Ureter (tissue), 1 donor: ENCODE measurements at regions not wholly inside any gene's neighbourhood (a gene's known extent, or its start where the extent isn't known, plus 50 kb on each side); places are given as distances from the start of the nearest gene placed in this dataset.
A peak's percentile ranks its signal among the peaks of the same experiment; 100 is the strongest.

ENCODE experiments used
- DNase-seq: peaks from one replicate; pipeline ENCODE4 v3.0.0-alpha.2; 2020; ENCODE audit warnings: low spot score
- donor health status: DM: yes; HTN: yes; CAD: no.

- DNase-seq: no peak
Observed at GRCh38 chr7:1286946-1287645, 54.4 kb downstream of the UNCX start.

DNA sequence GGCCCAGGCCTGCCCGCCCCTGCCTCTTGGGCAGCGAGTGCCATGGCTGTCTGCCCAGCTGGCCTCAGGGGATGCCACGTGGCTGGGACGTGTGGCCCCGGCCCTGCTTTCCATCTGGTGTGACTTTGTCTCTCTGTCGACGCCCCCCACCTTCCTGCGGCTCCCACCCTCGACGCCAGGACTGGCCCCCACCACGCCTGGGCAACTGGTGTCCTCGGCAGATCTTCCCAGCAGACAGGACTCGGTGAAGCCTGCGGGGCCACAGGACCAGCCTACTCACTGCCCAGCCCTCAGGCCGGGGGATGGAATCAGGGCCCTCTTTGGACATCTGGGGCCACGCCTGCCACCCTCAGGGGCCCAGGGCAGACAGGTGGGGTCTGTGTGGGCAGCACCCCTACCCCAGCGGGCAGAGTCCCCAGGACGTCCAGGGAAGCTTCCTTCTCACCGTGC is 55.1 kb downstream of the UNCX start:
- no peak for DNase-seq

- DNase-seq: no peak
Observed at GRCh38 chr7:1288390-1288995, 55.8 kb downstream of the UNCX start.

- no peak for DNase-seq
Observed at GRCh38 chr7:1288996-1289551, 56.4 kb downstream of the UNCX start.

- DNase-seq: no peak
Observed at GRCh38 chr7:1289666-1290025, 57.0 kb downstream of the UNCX start.

DNA sequence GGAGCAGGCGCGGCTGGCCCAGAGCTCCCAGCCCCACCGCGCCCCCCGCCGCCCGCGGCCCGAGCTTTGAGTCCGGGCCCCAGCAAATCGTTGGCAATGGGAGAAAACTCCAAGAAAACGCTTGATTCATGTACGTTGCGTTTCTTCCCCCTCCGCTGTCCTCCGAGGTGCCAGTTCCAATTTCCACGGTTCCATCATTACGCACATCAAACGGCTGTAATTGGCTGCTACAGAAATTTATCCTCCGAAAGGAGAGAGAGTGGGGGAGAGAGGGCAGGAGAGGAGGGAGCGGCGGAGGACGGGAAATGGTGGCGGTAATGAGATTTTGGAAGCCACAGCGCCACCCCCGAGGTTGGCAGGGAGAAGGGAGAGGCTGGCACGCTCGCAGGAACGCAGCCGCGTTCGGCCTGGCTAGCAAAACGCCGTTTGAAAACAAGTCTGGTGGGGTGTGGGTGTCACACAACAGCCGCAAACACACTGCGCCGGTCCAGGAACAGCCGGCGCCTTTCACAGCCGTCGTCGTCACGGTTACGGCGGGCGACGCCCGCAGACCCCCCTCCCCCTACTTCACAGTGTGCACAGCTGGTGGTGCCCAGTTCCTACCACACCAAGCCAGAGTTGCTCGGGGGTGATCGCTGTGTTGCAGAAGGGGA is 57.5 kb downstream of the UNCX start:
- peak; percentile 58 for DNase-seq

DNA sequence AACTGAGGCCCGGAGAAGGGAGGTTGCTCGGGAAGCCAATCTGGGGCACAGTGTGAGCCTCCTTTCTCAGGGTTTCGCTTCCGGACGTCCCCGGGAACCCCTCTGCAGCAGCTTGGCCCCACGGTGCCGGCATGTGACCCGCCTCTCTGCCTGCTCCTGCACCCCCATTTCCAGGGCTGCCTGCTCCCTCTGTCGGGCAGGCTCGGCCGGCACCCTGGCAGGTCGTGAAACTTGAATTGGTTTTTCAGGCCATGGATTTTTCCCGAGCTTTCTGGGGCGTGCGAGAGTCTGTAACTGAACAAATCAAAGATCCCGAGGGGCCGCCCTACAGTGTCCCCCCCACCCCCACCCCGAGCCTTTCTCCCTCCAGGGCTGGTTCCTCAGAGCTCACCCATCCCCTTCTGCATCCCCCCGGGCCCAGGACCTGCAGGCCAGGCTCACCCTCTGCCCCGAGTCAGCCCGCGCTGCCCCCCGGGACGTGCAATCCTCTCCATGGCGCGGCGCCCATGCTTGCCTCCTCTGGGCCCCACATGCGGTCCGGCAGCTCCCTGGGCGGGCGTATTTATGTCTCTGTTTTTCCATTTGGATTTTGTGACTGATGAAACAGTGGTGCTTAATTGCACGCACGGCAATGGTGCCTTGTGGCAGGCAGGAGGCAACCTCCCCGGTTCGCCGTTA is 58.1 kb downstream of the UNCX start:
- DNase-seq: no peak

GRCh38 chr7:1291357-1291689 is 58.7 kb downstream of the UNCX start:
- no peak for DNase-seq

DNA sequence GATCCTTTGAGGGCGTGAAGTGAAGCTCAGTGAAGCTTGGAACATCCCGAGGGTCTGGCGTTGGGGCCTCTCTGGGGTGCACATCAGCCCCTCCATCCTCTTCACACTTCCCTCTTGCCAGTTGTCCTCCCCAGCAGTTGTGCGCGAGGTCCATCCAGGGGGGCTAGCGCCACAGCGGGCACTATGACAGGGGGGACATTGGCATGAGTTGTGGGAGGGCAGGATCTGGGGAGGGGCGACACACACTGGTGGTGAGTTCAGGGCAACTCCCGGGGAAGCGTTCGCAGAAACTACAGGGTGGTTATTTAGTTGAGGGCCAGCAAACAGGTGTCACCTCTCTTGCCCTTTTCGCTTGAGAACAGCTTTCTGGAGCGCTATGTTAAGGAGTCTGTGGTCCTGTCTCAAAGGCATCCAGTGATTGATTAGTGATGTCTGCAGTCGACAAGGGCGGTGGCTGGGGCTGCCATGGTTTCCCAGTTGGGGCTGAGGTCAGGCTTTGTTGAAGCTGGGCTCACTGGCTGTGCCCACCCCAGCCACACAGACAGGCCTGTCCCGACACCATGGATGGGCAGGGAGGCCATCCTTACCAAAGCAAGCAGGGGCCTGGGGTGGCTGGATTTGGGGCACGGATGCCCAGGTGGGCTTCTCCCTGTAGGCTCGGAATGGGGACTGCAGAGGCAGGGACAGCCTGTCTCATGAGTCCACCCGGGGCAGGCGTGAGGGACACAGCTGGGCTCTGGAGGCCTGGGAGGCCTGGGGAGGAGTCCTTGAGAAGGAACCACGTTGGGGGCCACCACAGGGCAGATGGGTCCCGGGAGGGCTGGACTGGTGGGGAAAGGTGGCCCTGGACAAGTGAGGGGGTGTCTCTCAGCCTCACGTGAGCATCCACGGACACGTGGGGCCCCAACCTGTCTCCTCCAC is 59.4 kb downstream of the UNCX start:
- DNase-seq: no peak

GRCh38 chr7:1292972-1293830 is 60.5 kb downstream of the UNCX start:
- no peak for DNase-seq

GRCh38 chr7:1293950-1294411 is 61.3 kb downstream of the UNCX start:
- DNase-seq: no peak

DNA sequence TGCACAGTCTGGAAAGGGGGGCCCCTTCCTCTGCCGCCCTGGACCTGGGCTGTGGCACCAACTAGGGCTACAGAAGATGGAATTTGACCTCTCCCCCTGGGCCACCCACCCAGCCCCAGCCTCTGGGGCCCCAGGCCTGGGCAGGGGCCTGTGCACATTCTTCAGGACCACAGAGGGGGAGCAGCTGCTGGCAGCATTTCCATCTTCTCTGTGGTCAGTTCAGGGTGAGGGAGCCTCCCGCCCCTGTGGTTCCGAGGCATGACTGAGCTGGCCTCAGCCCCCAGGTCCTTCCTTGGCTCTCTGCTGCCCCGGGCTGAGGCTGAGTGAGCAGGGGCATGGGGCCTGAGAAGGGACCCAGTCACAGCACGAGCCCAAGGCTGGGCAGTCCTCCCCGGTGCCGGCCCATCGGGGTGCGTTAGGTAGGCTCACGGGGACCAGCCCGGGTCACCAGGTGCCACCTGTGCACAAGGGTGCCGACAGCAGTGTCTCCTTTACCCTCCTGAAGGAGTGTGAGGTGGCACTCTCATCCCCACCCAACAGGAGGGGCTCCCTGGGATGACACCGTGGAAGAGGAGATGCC is 63.2 kb downstream of the UNCX start:
- no peak for DNase-seq

GRCh38 chr7:1296356-1296981 is 63.8 kb downstream of the UNCX start:
- DNase-seq: no peak

- DNase-seq: no peak
Observed at GRCh38 chr7:1297017-1297960, 64.6 kb downstream of the UNCX start.

DNA sequence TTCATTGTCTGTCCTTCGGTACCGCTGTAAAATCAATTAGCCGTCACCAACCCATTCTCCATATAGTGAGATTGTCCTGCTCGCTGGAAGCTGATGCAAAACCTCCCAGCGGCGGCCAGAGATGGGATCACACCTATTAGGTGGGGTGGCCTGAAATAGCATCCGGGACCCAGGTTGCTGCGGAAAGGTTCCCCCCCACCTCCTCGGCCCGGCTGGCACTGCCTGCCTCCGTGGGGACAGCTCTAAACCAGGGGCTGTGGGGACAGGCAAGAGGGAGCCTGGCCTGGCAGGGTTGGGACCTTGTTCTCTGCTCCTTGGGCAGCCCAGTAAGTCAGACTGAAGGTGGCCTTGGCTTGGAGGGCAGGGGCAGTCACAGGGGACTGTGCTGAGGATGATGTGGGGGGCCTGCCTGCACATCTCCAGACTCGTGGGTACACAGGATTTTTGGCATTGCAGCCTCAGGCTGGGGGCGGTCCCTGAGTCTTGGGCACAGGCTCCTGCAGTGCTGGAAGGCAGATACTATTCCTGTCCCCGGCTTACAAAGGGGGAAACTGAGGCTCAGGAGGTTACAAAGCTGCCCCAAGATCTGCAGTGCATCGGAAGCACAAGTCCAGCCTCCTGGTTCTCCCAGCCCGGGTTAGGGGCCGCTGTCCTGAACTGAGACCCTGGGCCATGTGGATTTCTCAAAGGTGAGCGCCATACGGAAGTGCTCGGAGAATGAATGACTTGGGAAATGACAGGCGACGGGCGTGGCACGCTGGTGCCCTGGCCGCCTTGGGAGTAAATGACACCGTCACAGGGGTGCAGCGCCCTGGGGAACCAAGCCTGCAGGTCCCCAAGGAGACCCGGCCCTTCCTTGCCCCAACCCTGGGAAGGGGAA is 65.6 kb downstream of the UNCX start:
- no peak for DNase-seq

DNA sequence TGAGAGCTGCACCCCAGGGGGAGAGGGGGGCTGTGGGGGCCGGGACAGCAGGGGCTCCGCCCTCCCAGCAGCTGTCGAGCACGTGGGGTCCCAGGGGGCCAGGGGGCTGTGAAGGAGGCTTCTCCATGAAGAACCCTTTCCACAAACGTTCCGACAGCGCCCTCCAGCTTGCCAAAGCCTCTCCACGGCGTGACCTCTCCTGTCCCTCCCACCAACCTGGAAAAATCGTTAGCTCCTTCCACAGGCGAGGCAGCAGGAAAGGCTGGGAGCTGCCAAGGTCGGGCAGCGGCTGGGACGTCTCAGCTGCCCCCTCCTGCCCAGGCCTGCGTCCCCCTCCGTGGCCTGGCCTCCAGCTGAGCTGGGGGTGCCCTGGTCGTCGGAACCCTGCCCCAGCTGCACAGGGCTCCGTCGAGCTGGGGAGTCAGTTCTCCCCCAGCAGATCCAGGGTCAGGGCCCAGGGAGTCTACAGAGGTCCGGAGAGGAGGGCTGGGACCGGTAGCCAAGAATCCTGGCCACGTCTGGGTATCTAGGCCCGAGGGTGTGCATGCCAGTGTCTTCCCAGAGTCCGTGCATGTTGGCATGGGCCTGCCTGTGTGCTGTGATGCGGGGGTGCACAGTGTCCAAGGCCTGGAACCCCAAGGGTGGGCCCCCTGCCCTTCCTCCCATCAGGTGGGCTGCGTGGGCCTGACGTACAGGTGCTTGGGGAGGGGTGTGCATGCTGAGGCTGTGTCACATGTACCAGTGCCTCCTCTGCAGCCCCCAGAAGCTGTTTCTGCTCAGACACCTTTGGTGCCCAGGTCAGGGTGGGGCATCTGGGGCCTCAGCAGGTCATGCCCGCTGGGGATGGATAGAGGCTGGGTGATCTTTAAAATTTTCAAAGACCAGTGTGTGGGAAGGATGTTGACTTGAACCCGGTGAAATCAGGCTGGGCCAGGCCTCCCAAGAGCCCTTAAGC is 66.5 kb downstream of the UNCX start:
- no peak for DNase-seq
